PFSK-1 (cell line): ENCODE measurements at regions not wholly inside any gene's neighbourhood (a gene's known extent, or its start where the extent isn't known, plus 50 kb on each side); places are given as distances from the start of the nearest gene placed in this dataset.

Source experiments
- FOXP2 ChIP-seq: optimal IDR thresholded peaks from 2 replicates; pipeline ENCODE3; 2011; ENCODE audit warnings: borderline replicate concordance, control low read depth, inconsistent platforms; ENCODE audit not compliant: insufficient read depth; ENCODE audit errors: extremely low read length, extremely low read depth
- POLR2AphosphoS5 ChIP-seq: IDR thresholded peaks from 2 replicates; pipeline ENCODE4 v1.6.1; 2012; ENCODE audit warnings: low read depth, mild to moderate bottlenecking, control low read depth, low read length, moderate library complexity
- REST ChIP-seq, 2 experiments: IDR thresholded peaks; 2 replicates each; pipeline versions ENCODE4 v1.6.1 to v1.8.0; 2011 to 2012; ENCODE audit warnings: low read depth in 2 of 2, low read length in 2 of 2, control low read depth in 1 of 2, inconsistent platforms in 1 of 2, mild to moderate bottlenecking in 1 of 2, moderate library complexity in 1 of 2; ENCODE audit not compliant: insufficient read depth in 1 of 2
- TAF1 ChIP-seq: IDR thresholded peaks from 2 replicates; pipeline ENCODE4 v1.6.1; 2012; ENCODE audit warnings: low read length, control low read depth, borderline replicate concordance; ENCODE audit not compliant: insufficient read depth

- no peak for TF ChIP-seq TAF1
- no peak for TF ChIP-seq FOXP2
- TF ChIP-seq REST (IDR thresholded peaks at IDR 0.05; ENCODE audit: insufficient read depth in 1 of 2, low read depth in 2 of 2, low read length in 2 of 2), result no peak
- TF ChIP-seq POLR2AphosphoS5, result no peak
These were observed 160.0 kb upstream of the FOXF1 start for GRCh38 chr16:86350289-86350688.
